Breast epithelium (tissue), 4 donors: ENCODE measurements at regions not wholly inside any gene's neighbourhood (a gene's known extent, or its start where the extent isn't known, plus 50 kb on each side); places are given as distances from the start of the nearest gene placed in this dataset.

ENCODE experiments used
- DNase-seq, 2 donors: peaks; one replicate each; pipeline ENCODE4 v3.0.0-alpha.2; 2019; ENCODE audit warnings: low spot score in 2 of 2
- H3K27ac ChIP-seq, 2 donors: fragments of 200-600 bp; sonication (generic) in 1 of 2; one replicate each; pipeline ENCODE4 v1.5.1; 2016 to 2019; ENCODE audit warnings: mild to moderate bottlenecking in 1 of 2
- H3K27me3 ChIP-seq, 2 donors: fragments of 200-600 bp; sonication (generic) in 1 of 2; one replicate each; pipeline versions ENCODE4 v1.5.1 to v1.6.0; 2017 to 2019; ENCODE audit warnings: control low read depth in 1 of 2, mild to moderate bottlenecking in 1 of 2
- H3K36me3 ChIP-seq: fragments of 200-600 bp; one replicate; pipeline ENCODE4 v1.5.1; 2019
- H3K4me1 ChIP-seq, 2 donors: fragments of 200-600 bp; sonication (generic); one replicate each; pipeline ENCODE4 v1.5.1; 2016 to 2019; ENCODE audit warnings: control low read depth in 1 of 2
- H3K4me3 ChIP-seq, 3 donors: fragments of 200-600 bp; sonication (generic); 1 replicate in 2 of 3; 2 replicates in 1 of 3; pipeline ENCODE4 v1.5.1; 2016 to 2019; ENCODE audit warnings: mild to moderate bottlenecking in 3 of 3, moderate library complexity in 2 of 3
- H3K9me3 ChIP-seq, 2 donors: fragments of 200-600 bp; sonication (generic) in 1 of 2; one replicate each; pipeline ENCODE4 v1.5.1; 2016 to 2019; ENCODE audit warnings: control low read depth in 1 of 2
- POLR2A ChIP-seq: fragments of 450-650 bp; IDR thresholded peaks from one replicate; pipeline ENCODE4 v1.6.1; 2016; ENCODE audit warnings: antibody characterized with exemption, mild to moderate bottlenecking, moderate library complexity
- POLR2AphosphoS5 ChIP-seq, 3 donors: sonication (generic); formaldehyde crosslinking; IDR thresholded peaks; one replicate each; pipeline ENCODE4 v1.6.1; 2017; ENCODE audit warnings: antibody characterized with exemption in 3 of 3
- intact Hi-C: fragments of 100-400 bp; cut with DNase I; formaldehyde crosslinking; loops from one replicate; pipeline ENCODE4 v1.15.1; 2023; ENCODE audit warnings: low total_unique reads
- TF ChIP-seq, protein P1 (sequence below), 3 donors: fragments of 450-650 bp; IDR thresholded peaks; one replicate each; pipeline ENCODE4 v1.5.1; 2016 to 2017; ENCODE audit warnings: antibody characterized with exemption in 3 of 3, mild to moderate bottlenecking in 3 of 3, moderate library complexity in 3 of 3

DNA sequence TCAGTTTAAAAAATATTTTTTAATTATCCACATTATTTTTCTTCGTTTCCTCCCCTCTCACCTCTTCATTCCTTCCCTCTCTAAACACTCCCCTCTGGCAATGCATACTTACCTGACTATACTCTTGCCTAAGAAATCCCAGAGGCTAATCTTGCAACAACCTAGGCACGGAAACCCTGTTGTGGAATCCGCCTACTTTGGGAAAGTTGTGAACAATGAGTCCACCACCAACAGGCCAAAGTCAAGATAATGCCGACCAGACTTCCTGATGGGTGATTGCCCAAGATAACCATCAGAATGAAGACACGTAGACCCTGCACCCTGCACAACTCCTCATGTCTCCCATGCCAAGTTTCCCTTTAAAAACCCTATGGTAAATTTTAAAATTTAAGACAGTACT lies 521.5 kb downstream of the KIF20B start:
- Histone ChIP-seq H3K27ac (no peak overlapping the region), H3K36me3 (peaks cover 4% of the 10 kb centered on the region), H3K4me1 (no peaks in the 10 kb centered on the region), H3K9me3 (no peaks in the 10 kb centered on the region), H3K27me3 (no peaks in the 10 kb centered on the region), H3K4me3 (no peak overlapping the region)
- intact Hi-C loops = no loop called here
- no peak for DNase-seq
- TF ChIP-seq POLR2AphosphoS5 (IDR thresholded peaks at IDR 0.05) (no peak), POLR2A (no peak)
- TF ChIP-seq, protein P1, sequence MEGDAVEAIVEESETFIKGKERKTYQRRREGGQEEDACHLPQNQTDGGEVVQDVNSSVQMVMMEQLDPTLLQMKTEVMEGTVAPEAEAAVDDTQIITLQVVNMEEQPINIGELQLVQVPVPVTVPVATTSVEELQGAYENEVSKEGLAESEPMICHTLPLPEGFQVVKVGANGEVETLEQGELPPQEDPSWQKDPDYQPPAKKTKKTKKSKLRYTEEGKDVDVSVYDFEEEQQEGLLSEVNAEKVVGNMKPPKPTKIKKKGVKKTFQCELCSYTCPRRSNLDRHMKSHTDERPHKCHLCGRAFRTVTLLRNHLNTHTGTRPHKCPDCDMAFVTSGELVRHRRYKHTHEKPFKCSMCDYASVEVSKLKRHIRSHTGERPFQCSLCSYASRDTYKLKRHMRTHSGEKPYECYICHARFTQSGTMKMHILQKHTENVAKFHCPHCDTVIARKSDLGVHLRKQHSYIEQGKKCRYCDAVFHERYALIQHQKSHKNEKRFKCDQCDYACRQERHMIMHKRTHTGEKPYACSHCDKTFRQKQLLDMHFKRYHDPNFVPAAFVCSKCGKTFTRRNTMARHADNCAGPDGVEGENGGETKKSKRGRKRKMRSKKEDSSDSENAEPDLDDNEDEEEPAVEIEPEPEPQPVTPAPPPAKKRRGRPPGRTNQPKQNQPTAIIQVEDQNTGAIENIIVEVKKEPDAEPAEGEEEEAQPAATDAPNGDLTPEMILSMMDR (IDR thresholded peaks at IDR 0.05) = no peak

DNA sequence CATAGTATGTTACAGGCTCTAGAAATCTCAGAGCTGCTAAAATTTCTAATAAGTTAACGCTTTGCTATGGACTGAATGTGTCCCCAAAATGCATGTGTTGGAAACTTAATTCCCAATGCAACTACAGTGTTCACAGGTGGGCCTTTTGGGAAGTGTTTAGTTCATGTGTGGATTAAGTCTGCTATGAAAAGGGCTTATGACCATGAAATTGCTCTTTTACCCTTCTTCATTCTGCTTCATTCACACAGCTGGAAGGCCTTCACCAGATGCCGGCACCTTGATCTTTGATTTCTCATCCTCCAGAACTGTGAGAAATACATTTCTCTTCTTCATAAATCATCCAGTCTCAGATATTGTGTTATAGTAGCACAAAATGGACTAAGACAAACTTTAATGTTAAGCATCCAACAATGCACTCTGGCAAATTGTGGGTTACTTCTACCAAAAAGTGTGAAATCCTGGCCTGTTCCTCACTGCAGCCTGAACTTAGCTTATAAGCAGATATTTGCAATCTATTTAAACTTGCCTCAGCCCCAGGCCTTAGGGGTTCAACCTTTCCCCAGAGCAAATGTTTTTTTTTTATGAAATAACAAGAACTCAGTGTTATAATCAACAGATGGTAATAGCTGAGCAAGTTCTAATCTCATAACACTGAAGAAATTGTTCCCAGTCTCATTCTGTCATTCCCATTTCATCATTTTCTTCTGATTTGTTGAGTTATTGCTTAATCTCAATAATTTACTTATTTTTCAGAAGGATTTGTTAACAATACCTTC lies 523.6 kb downstream of the KIF20B start:
- Histone ChIP-seq H3K4me1 (no peaks in the 10 kb centered on the region), H3K27me3 (no peaks in the 10 kb centered on the region), H3K27ac (no peak overlapping the region), H3K36me3 (peaks cover 4% of the 10 kb centered on the region), H3K4me3 (no peak overlapping the region), H3K9me3 (no peaks in the 10 kb centered on the region)
- DNase-seq = no peak
- intact Hi-C loops = no loop called here
- TF ChIP-seq, protein P1 (IDR thresholded peaks at IDR 0.05) = no peak
- TF ChIP-seq POLR2A (no peak), POLR2AphosphoS5 (IDR thresholded peaks at IDR 0.05) (no peak)

DNA sequence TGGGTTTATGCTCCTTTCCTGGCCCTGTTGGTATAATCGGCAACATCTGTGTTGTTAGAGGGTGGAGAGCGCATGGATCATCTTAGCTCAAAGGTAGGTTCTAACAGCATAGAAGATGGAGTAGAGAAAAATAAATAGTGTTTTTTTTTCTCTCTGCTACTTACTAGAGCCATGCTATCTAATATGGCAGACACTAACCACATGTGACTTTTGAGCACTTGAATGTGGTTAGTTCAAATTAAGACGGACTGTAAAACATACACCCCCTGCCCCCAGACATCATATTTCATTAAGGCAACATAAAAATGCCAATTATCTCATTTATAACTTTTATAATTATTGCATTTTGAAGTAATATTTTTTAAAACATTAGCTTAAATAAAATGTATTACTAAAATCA lies 525.1 kb downstream of the KIF20B start:
- Histone ChIP-seq H3K4me3 (no peak overlapping the region), H3K4me1 (no peaks in the 10 kb centered on the region), H3K36me3 (peaks cover 4% of the 10 kb centered on the region), H3K9me3 (no peaks in the 10 kb centered on the region), H3K27me3 (no peaks in the 10 kb centered on the region), H3K27ac (no peak overlapping the region)
- intact Hi-C loops = no loop called here
- TF ChIP-seq, protein P1 (IDR thresholded peaks at IDR 0.05) = no peak
- no peak for TF ChIP-seq POLR2A
- no peak for TF ChIP-seq POLR2AphosphoS5 (IDR thresholded peaks at IDR 0.05)
- DNase-seq = no peak

DNA sequence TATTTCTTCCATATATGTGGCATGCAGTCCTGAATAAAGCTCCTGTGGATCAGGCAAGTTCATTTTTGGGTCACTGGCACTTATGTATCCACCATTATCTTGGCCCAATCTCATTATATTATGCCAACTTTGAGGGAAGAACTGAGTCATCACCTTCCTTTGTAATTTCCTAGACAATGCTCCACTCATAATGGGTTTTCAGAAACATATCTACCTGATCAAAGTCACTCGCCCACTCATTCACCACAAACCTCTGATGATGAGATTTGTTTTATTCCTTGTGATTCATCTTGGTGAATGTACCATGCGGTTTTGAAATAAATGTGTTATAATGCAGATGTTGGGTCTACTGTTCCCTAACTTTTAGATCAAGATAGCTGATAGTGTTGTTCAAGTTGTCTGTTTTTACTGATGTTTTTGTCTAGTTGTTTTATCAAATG lies 525.8 kb downstream of the KIF20B start:
- no peak for TF ChIP-seq POLR2AphosphoS5 (IDR thresholded peaks at IDR 0.05)
- TF ChIP-seq POLR2A = no peak
- TF ChIP-seq, protein P1 (IDR thresholded peaks at IDR 0.05) = no peak
- H3K36me3 ChIP-seq = peaks cover 4% of the 10 kb centered on the region
- H3K4me3 ChIP-seq = no peak overlapping the region
- H3K27ac ChIP-seq = no peak overlapping the region
- no peak for DNase-seq
- H3K9me3 ChIP-seq = no peaks in the 10 kb centered on the region
- no peaks in the 10 kb centered on the region for H3K27me3 ChIP-seq
- no peaks in the 10 kb centered on the region for H3K4me1 ChIP-seq
- intact Hi-C loops = no loop called here

DNA sequence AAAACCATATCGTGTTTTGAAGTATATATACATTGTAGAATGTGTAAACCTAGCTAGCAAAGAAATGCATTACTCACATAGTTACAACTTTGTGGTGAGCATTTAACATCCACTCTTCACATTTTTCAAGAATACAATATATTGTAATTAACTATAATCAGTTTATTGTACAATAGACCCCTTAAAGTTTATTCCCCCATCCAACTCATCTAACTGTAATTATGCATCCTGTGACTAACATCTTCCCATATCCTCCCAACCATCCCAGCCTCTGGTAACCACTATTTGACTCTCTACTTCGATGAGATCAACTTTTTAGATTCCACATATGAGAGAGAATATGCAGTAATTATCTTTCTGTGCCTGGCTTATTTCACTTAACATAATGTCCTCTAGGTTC lies 526.4 kb downstream of the KIF20B start:
- Histone ChIP-seq H3K4me1 (no peaks in the 10 kb centered on the region), H3K4me3 (no peak overlapping the region), H3K27me3 (no peaks in the 10 kb centered on the region), H3K27ac (no peak overlapping the region), H3K36me3 (peaks cover 4% of the 10 kb centered on the region), H3K9me3 (no peaks in the 10 kb centered on the region)
- DNase-seq = no peak
- TF ChIP-seq, protein P1 (IDR thresholded peaks at IDR 0.05) = no peak
- TF ChIP-seq POLR2AphosphoS5 (IDR thresholded peaks at IDR 0.05) (no peak), POLR2A (no peak)
- intact Hi-C loops = no loop called here
